Left ventricle myocardium inferior (tissue), 1 donor: ENCODE measurements at regions not wholly inside any gene's neighbourhood (a gene's known extent, or its start where the extent isn't known, plus 50 kb on each side); places are given as distances from the start of the nearest gene placed in this dataset.

Experiments
- DNase-seq: peaks from one replicate; pipeline ENCODE4 v3.0.0-alpha.2; 2020
- H3K27ac ChIP-seq: fragments of 200-600 bp; replicated peaks from 2 replicates; pipeline ENCODE4 v1.8.0; 2021
- H3K27me3 ChIP-seq: fragments of 200-600 bp; 2 replicates; pipeline ENCODE4 v1.8.0; 2021; ENCODE audit warnings: low read depth
- H3K36me3 ChIP-seq: fragments of 200-600 bp; 2 replicates; pipeline ENCODE4 v1.8.0; 2021
- H3K4me1 ChIP-seq: fragments of 200-600 bp; 2 replicates; pipeline ENCODE4 v1.8.0; 2021
- H3K4me3 ChIP-seq: fragments of 200-600 bp; 2 replicates; pipeline ENCODE4 v1.8.0; 2021; ENCODE audit warnings: mild to moderate bottlenecking, moderate library complexity
- H3K9me3 ChIP-seq: fragments of 200-600 bp; replicated peaks from 2 replicates; pipeline ENCODE4 v1.8.0; 2021
- CTCF ChIP-seq: fragments of 200-600 bp; IDR thresholded peaks from 2 replicates; pipeline ENCODE4 v1.8.0; 2021; ENCODE audit warnings: antibody characterized with exemption, mild to moderate bottlenecking, borderline replicate concordance
- intact Hi-C: fragments of 100-400 bp; cut with micrococcal nuclease; formaldehyde crosslinking; loops from one replicate; pipeline ENCODE4 v1.11.0; 2022
- donor health status: DM: no; HTN: yes; CAD: no; lungs with severe emphysema.

- no peaks in the 10 kb centered on the region for H3K9me3 ChIP-seq
- intact Hi-C loops = no loop called here
- peaks cover 13% of the 10 kb centered on the region for H3K4me1 ChIP-seq
- H3K27ac ChIP-seq = no peak overlapping the region
- no peak for TF ChIP-seq CTCF
- DNase-seq = no peak
- no peaks in the 10 kb centered on the region for H3K36me3 ChIP-seq
- no peaks in the 10 kb centered on the region for H3K27me3 ChIP-seq
- H3K4me3 ChIP-seq = no peak overlapping the region
Observed at GRCh38 chr5:61596265-61596664, 264.2 kb downstream of the ZSWIM6 start.

- peaks cover 13% of the 10 kb centered on the region for H3K4me1 ChIP-seq
- no peak overlapping the region for H3K4me3 ChIP-seq
- intact Hi-C loops = no loop called here
- H3K9me3 ChIP-seq = no peaks in the 10 kb centered on the region
- no peaks in the 10 kb centered on the region for H3K27me3 ChIP-seq
- no peak for DNase-seq
- no peak overlapping the region for H3K27ac ChIP-seq
- TF ChIP-seq CTCF = no peak
- H3K36me3 ChIP-seq = no peaks in the 10 kb centered on the region
Observed at GRCh38 chr5:61597684-61598083, 265.6 kb downstream of the ZSWIM6 start.

- Histone ChIP-seq H3K27me3 (no peaks in the 10 kb centered on the region), H3K4me3 (no peak overlapping the region), H3K4me1 (peaks cover 14% of the 10 kb centered on the region), H3K9me3 (no peaks in the 10 kb centered on the region), H3K36me3 (no peaks in the 10 kb centered on the region), H3K27ac (no peak overlapping the region)
- no peak for DNase-seq
- no peak for TF ChIP-seq CTCF
- intact Hi-C loops = no loop called here
Observed at GRCh38 chr5:61598126-61598525, 266.1 kb downstream of the ZSWIM6 start.

- Histone ChIP-seq H3K4me3 (no peak overlapping the region), H3K27me3 (no peaks in the 10 kb centered on the region), H3K27ac (peak overlapping the region; percentile 2), H3K4me1 (peaks cover 22% of the 10 kb centered on the region), H3K36me3 (no peaks in the 10 kb centered on the region), H3K9me3 (no peaks in the 10 kb centered on the region)
- TF ChIP-seq CTCF = no peak
- intact Hi-C loops = no loop called here
- no peak for DNase-seq
Observed at GRCh38 chr5:61599370-61600122, 267.5 kb downstream of the ZSWIM6 start.

GRCh38 chr5:61600123-61600444 is 268.0 kb downstream of the ZSWIM6 start:
- no peak for DNase-seq
- Histone ChIP-seq H3K27me3 (no peaks in the 10 kb centered on the region), H3K36me3 (no peaks in the 10 kb centered on the region), H3K4me1 (peaks cover 22% of the 10 kb centered on the region), H3K4me3 (no peak overlapping the region), H3K27ac (no peak overlapping the region), H3K9me3 (no peaks in the 10 kb centered on the region)
- TF ChIP-seq CTCF = no peak
- intact Hi-C loops = no loop called here
